HK-2 (cell line): ENCODE measurements at regions not wholly inside any gene's neighbourhood (a gene's known extent, or its start where the extent isn't known, plus 50 kb on each side); places are given as distances from the start of the nearest gene placed in this dataset.
"Not testable (repeated sequence)": the region's sequence is repeated elsewhere in the genome, so short reads cannot be mapped to it uniquely, and the experiment has no call there.

ENCODE experiments used
- DNase-seq: peaks from one replicate; pipeline ENCODE4 v3.0.0-alpha.2; 2018; ENCODE audit not compliant: unreplicated experiment

DNA sequence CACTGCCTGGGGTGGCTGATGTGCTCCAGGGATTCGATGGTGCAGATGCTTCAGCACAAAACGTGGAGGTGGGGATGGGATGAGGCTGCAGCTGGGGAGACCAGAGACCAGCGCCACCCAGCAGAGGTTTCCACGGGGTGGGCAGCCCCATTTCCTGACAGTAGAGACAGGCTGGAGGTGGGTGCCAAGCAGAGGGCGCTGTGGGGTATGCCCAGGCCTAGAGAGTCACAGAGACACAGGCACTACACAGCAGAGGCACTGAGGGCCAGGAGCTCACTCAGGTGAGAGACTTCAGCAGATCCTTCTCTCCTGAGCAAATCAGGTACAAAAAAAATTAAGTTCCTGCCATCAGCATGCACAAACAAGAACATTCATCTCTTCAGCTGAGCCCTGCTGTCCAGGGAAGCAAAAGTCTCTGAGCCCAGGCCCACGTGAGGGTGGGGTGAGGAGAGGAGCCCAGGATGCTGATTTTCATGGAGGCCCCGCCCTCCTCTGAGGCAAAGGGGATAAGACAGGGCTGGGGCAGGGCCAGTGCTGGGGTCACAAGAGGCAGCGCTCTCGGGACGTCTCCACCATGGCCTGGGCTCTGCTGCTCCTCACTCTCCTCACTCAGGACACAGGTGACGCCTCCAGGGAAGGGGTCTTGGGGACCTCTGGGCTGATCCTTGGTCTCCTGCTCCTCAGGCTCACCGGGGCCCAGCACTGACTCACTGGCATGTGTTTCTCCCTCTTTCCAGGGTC, 53.1 kb downstream of the GGTLC2 start:
- DNase-seq = no peak

- no peak for DNase-seq
Measured at GRCh38 chr22:22698263-22698750, 53.9 kb downstream of the GGTLC2 start.

GRCh38 chr22:22700631-22701030, 56.2 kb downstream of the GGTLC2 start:
- DNase-seq = no peak

DNA sequence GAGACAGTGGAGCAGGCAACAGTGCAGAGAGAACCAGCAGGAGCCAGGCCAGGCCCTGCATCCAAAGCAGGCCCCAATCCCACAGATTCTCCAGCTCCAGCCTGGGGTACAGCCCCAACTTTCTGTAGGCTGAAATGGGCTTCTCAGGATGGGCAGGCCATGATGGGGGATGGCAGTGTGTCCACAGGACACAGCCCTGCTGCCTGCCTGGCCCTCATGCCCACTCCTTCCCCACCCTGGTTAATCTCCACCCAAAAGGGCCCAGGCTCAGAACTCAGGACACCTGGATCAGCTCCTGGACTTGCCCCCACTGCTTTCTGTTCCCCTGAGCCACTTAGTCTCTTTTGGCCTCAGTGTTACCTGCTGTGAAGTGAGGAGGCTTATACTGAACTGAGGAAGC, 57.1 kb downstream of the GGTLC2 start:
- not testable (repeated sequence) for DNase-seq

DNA sequence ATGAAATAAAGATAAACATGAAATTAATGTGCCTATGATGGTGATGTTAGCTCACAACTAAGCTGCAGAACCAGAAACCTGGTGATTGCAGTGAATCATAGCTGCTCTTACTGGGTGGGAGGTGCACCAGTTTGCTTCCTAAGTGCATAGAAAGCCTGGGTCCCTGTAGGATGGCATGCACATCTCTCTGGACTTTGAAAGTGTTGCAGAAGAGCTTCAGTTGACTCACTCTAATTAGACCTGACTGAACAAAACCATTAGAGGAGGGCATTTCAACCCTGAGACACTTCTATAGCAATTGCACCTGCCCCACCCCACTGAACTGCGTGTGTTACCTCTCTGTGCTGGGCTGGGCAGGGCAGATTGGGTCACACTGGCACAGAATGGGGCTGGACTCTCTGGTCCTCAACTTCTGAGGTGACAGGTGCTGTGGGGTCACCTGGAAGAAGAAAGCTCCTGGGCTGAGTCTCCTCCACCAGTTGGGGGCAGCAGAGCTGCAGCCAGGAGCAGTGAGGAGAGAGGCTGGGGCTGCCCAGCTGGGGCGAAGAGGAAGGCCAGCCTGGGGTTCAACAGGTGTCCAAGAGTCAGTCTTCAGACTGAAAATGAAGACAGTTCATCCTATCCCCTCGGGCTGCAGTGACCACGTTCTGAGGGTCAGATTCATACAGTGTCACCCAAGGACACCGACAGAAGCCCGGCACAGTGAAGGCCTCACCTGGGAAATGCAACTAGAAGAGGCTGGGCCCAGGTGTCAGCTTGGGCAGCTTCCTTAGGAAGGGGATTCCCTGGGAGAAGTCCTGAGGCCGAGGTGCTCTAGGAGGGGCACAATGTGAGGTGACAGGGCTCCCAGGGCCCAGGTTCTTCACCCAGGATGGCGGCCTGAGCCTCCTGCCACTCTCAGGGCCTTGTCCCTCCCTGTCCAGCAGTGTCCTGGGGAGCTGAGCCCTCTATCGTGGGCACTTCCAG, 58.1 kb downstream of the GGTLC2 start:
- no peak for DNase-seq

DNA sequence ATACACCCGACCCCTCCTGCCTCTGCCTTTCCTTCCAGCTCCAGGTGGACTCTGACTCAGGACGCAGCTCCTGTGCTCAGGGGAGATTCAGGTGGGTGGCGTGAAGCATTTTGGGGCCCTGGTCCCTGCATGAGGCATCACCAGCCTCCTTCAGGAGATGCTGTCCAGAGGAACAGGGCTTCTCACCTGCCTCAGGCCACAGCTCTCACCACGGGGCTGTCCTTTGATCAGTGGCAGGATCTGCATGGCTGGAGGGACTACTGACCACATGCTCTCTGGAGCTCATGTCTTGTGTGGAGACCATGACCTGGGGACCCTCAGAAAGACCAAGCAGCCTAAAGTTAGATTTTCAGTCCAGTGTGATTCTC, 58.8 kb downstream of the GGTLC2 start:
- DNase-seq = no peak

DNA sequence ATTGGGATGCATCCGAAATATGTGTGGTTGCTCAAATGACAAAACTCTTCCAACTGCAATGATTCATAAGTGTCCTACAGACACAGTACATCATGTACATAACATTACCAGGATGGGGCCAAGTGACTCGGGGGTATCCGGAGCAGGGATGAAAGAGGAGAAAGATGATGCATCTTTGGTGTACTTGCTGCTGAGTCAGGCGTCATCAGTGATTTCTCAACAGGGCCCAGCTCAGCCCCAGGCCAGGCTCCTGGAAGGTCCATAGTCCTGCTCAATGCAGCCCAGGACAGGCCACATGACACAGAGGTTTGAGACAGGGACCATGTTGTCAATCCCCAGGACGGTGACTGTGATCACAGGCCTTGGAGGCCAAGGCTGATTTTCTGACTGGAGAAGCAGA, 59.3 kb downstream of the GGTLC2 start:
- no peak for DNase-seq

DNA sequence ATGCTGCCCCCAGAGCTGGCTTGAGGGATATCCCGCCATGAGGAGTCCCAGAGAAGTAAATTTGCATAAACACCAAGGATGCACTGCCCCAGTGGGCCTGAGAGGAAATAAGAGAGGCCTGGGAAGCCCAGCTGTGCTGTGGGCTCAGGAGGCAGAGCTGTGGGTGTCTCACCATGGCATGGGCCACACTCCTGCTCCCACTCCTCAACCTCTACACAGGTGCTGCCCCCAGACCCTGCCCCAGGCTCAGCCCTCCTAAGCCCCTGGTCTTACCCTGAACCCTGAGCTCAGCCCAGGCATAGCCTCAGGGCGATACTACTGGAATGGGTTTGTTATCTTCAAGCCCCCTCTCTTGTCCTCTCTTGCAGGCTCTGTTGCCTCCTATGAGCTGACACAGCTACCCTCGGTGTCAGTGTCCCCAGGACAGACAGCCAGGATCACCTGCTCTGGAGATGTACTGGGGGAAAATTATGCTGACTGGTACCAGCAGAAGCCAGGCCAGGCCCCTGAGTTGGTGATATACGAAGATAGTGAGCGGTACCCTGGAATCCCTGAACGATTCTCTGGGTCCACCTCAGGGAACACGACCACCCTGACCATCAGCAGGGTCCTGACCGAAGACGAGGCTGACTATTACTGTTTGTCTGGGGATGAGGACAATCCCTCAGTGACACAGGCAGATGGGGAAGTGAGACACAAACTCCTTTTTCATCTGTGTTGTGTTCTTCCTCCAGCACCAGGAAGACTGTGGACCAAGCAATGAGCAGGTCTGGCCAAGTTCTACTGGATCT, 59.9 kb downstream of the GGTLC2 start:
- DNase-seq = no peak

- DNase-seq = no peak
Measured at GRCh38 chr22:22705328-22706100, 61.1 kb downstream of the GGTLC2 start.

DNA sequence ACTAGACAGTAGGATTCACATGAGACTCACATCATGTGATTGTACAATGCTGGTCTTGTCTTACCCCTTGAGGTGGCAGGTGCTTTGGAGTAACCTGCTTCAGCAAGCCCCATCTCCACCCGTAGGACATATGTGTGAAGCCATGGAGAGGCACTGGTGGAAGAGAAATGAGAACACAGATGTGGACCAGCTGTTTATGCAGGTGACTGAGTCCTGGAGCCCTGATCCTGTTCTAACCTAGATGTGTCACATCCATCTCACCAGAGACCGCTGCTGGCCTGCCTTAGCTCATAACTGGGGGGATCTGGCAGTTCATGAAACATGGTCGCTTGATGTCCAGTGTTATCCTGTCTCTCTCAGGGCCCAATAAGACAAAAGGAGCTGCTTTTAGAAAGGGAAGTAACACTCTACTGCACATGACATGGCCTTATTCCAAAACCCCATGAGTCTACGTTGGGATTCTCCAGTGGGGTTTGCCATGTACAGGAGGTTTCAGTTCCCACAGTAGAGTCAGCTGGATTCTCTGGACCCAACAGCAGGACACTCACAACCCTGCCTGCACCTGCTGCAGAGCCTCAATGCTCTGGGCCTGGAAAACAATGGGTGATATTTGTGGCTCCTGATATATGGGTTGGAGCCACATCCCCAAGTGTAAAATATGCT, 62.0 kb downstream of the GGTLC2 start:
- no peak for DNase-seq

DNA sequence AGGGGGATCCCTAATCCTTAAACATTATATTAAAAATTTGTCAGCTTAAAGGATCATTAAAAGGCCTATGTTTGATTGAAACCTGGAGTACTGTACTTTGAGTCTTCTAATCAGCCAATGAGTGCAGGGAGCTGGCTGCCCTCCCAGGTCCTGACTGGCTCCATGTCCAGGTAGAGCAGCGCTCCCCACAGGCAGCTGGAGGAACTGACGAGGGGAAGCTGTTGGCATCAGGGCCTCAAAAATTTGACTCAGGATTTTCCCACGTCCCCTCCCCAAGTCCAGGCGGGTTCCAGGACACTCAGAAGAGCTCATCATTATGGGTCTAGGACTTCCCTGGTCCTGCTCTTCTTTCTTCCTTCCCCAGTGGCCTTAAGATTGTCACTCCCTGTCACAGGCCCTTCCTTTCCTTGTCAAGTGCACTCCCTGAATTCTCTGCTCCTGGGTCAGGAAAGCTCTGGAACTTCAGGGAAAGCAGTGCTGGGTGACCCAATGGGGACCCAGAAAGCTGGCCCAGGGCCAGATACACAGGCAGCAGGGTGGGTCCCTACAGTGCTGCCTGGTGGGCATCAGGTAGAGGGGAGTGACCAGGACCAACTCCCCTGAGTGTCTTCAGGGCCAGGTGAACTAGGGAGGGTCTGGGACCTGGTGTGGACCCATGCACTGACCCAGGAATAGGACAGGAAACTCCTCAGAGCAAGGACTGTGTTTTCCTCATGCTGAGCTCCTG, 65.5 kb downstream of the GGTLC2 start:
- no peak for DNase-seq

DNA sequence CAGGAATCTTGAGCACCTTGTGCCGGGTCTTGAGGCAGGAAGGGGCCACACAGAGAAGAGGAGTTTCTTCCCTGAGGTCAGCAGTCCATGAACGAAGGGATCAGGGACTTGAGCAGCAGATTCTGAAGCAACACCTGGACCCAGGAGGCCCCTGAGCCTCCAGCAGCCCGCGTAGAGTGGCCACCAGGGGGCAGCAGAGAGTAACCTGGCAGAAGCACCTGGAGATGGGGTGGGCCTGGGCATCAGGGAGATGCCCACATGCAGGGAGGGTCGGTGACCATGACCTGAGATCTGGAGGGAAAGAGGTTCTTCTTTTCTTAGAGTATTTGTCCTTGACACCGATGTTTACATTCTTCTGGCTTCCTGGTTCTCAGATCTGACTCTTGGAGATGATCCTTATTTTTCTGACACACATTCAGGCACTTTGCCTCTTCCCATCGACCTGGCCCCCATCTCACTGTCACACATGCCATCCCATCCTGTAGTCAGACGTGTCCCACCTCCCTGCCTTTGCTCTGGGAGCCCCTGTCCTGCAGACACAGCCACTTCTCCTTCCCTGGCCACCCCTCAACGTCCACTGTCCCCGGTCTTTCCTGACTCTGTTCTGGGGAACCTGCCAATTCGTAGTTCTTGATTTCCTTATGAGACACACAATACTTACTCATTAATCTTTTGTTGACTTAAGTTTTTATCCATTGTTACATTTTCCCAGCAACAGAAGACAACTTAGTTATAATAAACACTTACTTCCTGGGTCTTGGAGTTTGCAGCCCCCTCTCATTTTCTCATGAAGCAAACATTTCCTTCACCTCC, 66.5 kb downstream of the GGTLC2 start:
- peak; percentile 48 for DNase-seq

DNA sequence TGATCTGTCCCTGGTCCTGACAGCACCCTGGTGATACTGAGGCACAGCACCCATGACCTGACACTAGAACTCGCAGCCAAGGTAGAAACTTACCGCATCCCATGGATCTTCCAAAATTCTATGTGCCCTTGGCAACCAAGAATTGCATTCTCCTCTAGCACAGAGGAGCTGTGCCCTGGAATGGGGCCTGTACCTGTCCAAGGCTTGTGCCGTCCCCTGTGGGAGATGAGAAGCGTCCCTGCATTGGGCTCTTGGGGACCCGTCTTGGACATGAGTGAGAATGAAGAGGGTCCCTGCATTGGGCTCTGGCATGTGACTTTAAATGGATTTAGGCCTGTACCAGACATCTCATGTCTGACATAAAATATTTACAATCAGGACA, 67.1 kb downstream of the GGTLC2 start:
- no peak for DNase-seq

GRCh38 chr22:22712092-22712658, 67.8 kb downstream of the GGTLC2 start:
- DNase-seq = no peak

- no peak for DNase-seq
Measured at GRCh38 chr22:22712666-22713365, 68.4 kb downstream of the GGTLC2 start.

GRCh38 chr22:22713416-22713815, 69.0 kb downstream of the GGTLC2 start:
- no peak for DNase-seq

DNA sequence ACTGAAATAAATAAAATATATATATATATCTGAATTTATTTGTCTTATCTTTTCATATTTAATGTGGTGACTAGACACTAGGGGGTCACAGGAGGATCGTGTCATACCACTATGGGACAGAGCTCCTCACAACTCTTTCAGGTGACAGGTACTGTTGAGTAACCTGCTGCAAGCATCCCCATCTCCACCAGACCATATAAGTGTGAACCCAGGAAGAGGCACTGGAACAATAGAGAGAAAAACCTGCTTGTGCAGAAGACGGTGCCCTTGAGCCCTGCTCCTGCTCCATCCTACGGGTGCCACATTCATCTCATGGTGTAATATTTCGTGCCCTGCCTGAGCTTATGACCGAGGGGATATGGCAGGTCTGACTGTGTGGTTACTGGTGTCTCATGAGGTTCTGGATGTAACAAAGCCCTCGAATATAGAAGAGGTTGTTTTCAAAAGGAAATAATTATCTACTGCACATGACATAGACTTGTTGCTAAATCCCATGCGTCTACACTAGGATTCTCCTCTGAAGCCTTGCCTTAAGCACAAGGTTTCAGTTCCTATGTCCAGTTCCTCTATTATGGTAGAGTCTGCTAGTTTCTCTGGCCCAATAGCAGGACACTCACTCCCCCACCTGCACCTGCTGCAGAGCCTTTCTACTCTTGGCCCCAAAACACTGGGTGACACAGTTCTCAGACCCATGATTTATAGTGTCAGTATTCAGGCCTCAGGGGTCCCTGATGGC, 70.4 kb downstream of the GGTLC2 start:
- DNase-seq = no peak
